G401.6 (cell line): ENCODE measurements at regions not wholly inside any gene's neighbourhood (a gene's known extent, or its start where the extent isn't known, plus 50 kb on each side); places are given as distances from the start of the nearest gene placed in this dataset.
"Not testable (repeated sequence)": the region's sequence is repeated elsewhere in the genome, so short reads cannot be mapped to it uniquely, and the experiment has no call there.

ENCODE experiments used
- FAIRE-seq: peaks from 2 replicates; lab custom pipeline; 2012; peaks lifted over from hg19 to GRCh38; lab: Jason Lieb, UNC

- FAIRE-seq, result no peak
Observed at GRCh38 chr10:125266966-125267365, 106.6 kb upstream of the CTBP2 start.

- no peak for FAIRE-seq
Observed at GRCh38 chr10:125266541-125266940, 106.2 kb upstream of the CTBP2 start.

GRCh38 chr10:125265579-125265955, 105.2 kb upstream of the CTBP2 start:
- FAIRE-seq, result no peak

GRCh38 chr10:125264757-125265578, 104.6 kb upstream of the CTBP2 start:
- FAIRE-seq, result no peak

GRCh38 chr10:125264091-125264490, 103.7 kb upstream of the CTBP2 start:
- FAIRE-seq, result no peak

- FAIRE-seq, result no peak
Observed at GRCh38 chr10:125263551-125263950, 103.2 kb upstream of the CTBP2 start.

- FAIRE-seq, result no peak
Observed at GRCh38 chr10:125262920-125263319, 102.6 kb upstream of the CTBP2 start.

GRCh38 chr10:125262409-125262808, 102.0 kb upstream of the CTBP2 start:
- FAIRE-seq, result no peak

- no peak for FAIRE-seq
Observed at GRCh38 chr10:125261491-125262186, 101.3 kb upstream of the CTBP2 start.

- FAIRE-seq, result no peak
Observed at GRCh38 chr10:125260260-125260659, 99.9 kb upstream of the CTBP2 start.

- no peak for FAIRE-seq
Observed at GRCh38 chr10:125259651-125260050, 99.3 kb upstream of the CTBP2 start.

GRCh38 chr10:125258676-125259075, 98.3 kb upstream of the CTBP2 start:
- FAIRE-seq, result no peak

- FAIRE-seq, result no peak
Observed at GRCh38 chr10:125257521-125258108, 97.3 kb upstream of the CTBP2 start.

GRCh38 chr10:125256026-125256425, 95.7 kb upstream of the CTBP2 start:
- no peak for FAIRE-seq

- no peak for FAIRE-seq
Observed at GRCh38 chr10:125252937-125253336, 92.6 kb upstream of the CTBP2 start.

GRCh38 chr10:125250834-125251233, 90.5 kb upstream of the CTBP2 start:
- FAIRE-seq, result not testable (repeated sequence)

GRCh38 chr10:125249948-125250347, 89.6 kb upstream of the CTBP2 start:
- FAIRE-seq, result no peak

GRCh38 chr10:125248489-125248888, 88.1 kb upstream of the CTBP2 start:
- FAIRE-seq, result no peak

GRCh38 chr10:125247576-125247975, 87.2 kb upstream of the CTBP2 start:
- FAIRE-seq, result no peak

- FAIRE-seq, result peak; percentile 13
Observed at GRCh38 chr10:125243532-125244253, 83.3 kb upstream of the CTBP2 start.

GRCh38 chr10:125238682-125239081, 78.3 kb upstream of the CTBP2 start:
- no peak for FAIRE-seq

GRCh38 chr10:125236091-125236490, 75.7 kb upstream of the CTBP2 start:
- FAIRE-seq, result no peak
